Peyer's patch (tissue), 4 donors: ENCODE measurements at regions not wholly inside any gene's neighbourhood (a gene's known extent, or its start where the extent isn't known, plus 50 kb on each side); places are given as distances from the start of the nearest gene placed in this dataset.

Experiments
- POLR2A ChIP-seq, 2 donors: fragments of 450-650 bp; IDR thresholded peaks; one replicate each; pipeline ENCODE4 v1.5.1; 2017; ENCODE audit warnings: antibody characterized with exemption in 2 of 2, mild to moderate bottlenecking in 2 of 2, moderate library complexity in 2 of 2
- TF ChIP-seq, protein P1 (sequence below), 6 experiments: fragments of 450-650 bp in 4 of 6; fragments of 200-600 bp in 2 of 6; sonication (generic) in 1 of 6; IDR thresholded peaks; one replicate each; pipeline ENCODE4 v1.5.1; 2017 to 2019; ENCODE audit warnings: antibody characterized with exemption in 6 of 6, mild to moderate bottlenecking in 3 of 6, moderate library complexity in 1 of 6

DNA sequence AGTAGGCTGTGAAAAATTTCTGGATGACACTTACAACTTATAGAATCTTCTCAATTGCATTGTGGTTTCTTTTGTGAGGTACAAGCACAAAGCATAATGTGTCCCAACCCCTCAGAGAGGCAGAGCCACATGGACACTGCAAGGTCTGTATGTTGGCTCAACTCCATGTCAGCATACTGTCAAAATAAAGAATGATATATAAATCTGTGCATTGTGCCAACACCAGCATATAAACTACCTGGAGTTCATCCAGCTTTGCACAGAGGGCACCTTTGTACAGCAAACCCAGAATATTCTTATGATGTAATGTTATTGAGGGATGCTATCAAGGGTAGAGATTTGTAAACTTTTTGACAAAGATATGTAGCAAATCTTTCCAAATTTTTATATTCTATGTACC is 1065.8 kb upstream of the MIR17HG start:
- no peak for TF ChIP-seq POLR2A (IDR thresholded peaks at IDR 0.05)
- TF ChIP-seq, protein P1, sequence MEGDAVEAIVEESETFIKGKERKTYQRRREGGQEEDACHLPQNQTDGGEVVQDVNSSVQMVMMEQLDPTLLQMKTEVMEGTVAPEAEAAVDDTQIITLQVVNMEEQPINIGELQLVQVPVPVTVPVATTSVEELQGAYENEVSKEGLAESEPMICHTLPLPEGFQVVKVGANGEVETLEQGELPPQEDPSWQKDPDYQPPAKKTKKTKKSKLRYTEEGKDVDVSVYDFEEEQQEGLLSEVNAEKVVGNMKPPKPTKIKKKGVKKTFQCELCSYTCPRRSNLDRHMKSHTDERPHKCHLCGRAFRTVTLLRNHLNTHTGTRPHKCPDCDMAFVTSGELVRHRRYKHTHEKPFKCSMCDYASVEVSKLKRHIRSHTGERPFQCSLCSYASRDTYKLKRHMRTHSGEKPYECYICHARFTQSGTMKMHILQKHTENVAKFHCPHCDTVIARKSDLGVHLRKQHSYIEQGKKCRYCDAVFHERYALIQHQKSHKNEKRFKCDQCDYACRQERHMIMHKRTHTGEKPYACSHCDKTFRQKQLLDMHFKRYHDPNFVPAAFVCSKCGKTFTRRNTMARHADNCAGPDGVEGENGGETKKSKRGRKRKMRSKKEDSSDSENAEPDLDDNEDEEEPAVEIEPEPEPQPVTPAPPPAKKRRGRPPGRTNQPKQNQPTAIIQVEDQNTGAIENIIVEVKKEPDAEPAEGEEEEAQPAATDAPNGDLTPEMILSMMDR (IDR thresholded peaks at IDR 0.05) = no peak
